ENCODE measurements at regions not wholly inside any gene's neighbourhood (a gene's known extent, or its start where the extent isn't known, plus 50 kb on each side); places are given as distances from the start of the nearest gene placed in this dataset.

DNA sequence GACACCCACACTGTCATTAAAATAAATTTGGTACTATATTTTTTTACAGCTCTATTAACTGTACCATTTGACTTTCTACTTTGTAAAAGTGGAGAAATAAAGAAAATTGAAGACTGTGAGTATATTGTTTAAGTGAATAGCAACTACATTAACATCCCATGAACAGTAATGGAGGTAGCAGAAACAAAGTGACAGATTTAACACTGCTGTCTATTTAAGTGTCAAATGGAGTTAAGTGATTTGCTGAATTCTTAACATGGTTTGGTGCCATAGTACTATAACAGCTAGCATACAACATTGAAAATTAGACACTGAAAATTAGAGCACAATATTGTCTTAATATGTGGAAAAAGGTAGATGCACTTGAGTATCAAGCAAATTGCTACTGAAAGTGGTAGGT, 76.2 kb downstream of the C4orf33 start:
- TF ChIP-seq POLR2A (IDR thresholded peaks at IDR 0.05; ENCODE audit: low read depth, low read length) (no peak), POLR2AphosphoS2 (IDR thresholded peaks at IDR 0.05; ENCODE audit: low read depth, low read length) (no peak), TAF1 (IDR thresholded peaks at IDR 0.05; ENCODE audit: borderline replicate concordance, low read depth, low read length) (no peak), EP300 (IDR thresholded peaks at IDR 0.05; ENCODE audit: borderline replicate concordance in 1 of 2, control insufficient read depth in 1 of 2, low read depth in 2 of 2, low read length in 2 of 2) (no peak)
- TF ChIP-seq, protein P1, sequence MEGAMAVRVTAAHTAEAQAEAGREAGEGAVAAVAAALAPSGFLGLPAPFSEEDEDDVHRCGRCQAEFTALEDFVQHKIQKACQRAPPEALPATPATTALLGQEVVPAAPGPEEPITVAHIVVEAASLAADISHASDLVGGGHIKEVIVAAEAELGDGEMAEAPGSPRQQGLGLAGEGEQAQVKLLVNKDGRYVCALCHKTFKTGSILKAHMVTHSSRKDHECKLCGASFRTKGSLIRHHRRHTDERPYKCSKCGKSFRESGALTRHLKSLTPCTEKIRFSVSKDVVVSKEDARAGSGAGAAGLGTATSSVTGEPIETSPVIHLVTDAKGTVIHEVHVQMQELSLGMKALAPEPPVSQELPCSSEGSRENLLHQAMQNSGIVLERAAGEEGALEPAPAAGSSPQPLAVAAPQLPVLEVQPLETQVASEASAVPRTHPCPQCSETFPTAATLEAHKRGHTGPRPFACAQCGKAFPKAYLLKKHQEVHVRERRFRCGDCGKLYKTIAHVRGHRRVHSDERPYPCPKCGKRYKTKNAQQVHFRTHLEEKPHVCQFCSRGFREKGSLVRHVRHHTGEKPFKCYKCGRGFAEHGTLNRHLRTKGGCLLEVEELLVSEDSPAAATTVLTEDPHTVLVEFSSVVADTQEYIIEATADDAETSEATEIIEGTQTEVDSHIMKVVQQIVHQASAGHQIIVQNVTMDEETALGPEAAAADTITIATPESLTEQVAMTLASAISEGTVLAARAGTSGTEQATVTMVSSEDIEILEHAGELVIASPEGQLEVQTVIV (IDR thresholded peaks at IDR 0.05; ENCODE audit: borderline replicate concordance, partially characterized antibody), result no peak
- TF ChIP-seq, protein P2, sequence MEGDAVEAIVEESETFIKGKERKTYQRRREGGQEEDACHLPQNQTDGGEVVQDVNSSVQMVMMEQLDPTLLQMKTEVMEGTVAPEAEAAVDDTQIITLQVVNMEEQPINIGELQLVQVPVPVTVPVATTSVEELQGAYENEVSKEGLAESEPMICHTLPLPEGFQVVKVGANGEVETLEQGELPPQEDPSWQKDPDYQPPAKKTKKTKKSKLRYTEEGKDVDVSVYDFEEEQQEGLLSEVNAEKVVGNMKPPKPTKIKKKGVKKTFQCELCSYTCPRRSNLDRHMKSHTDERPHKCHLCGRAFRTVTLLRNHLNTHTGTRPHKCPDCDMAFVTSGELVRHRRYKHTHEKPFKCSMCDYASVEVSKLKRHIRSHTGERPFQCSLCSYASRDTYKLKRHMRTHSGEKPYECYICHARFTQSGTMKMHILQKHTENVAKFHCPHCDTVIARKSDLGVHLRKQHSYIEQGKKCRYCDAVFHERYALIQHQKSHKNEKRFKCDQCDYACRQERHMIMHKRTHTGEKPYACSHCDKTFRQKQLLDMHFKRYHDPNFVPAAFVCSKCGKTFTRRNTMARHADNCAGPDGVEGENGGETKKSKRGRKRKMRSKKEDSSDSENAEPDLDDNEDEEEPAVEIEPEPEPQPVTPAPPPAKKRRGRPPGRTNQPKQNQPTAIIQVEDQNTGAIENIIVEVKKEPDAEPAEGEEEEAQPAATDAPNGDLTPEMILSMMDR (IDR thresholded peaks at IDR 0.05 in 2 of 3, conservative IDR thresholded peaks at IDR 0.05 in 1 of 3; ENCODE audit: control insufficient read depth in 2 of 3, extremely low read depth in 1 of 3, insufficient read depth in 1 of 3, low read depth in 3 of 3, low read length in 3 of 3), result no peak
- TF ChIP-seq, protein P3, sequence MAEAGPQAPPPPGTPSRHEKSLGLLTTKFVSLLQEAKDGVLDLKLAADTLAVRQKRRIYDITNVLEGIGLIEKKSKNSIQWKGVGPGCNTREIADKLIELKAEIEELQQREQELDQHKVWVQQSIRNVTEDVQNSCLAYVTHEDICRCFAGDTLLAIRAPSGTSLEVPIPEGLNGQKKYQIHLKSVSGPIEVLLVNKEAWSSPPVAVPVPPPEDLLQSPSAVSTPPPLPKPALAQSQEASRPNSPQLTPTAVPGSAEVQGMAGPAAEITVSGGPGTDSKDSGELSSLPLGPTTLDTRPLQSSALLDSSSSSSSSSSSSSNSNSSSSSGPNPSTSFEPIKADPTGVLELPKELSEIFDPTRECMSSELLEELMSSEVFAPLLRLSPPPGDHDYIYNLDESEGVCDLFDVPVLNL (IDR thresholded peaks at IDR 0.05; ENCODE audit: low read depth, low read length), result no peak

Data from GM12878 (cell line).